H1 (cell line): ENCODE measurements at regions not wholly inside any gene's neighbourhood (a gene's known extent, or its start where the extent isn't known, plus 50 kb on each side); places are given as distances from the start of the nearest gene placed in this dataset.

Source experiments
- CTCF ChIA-PET: fragments of 300-600 bp; sonication (Branson Sonifier 250); formaldehyde crosslinking; loops from one replicate; lab custom pipeline; 2021; ENCODE audit not compliant: partially characterized antibody; lab: Charles Lee
- POLR2A ChIA-PET: fragments of 300-600 bp; sonication (Branson Sonifier 250); formaldehyde crosslinking; loops from one replicate; lab custom pipeline; 2021; ENCODE audit warnings: inconsistent platforms; ENCODE audit not compliant: partially characterized antibody; lab: Charles Lee
- DNase-seq, 2 experiments: peaks; one replicate each; pipeline versions ENCODE4 v3.0.0 to v3.0.0-alpha.2; 2010 to 2022; ENCODE audit warnings: low spot score in 2 of 2, low read depth in 1 of 2, mixed read lengths in 1 of 2
- FAIRE-seq: peaks from 2 replicates; lab custom pipeline; 2011; peaks lifted over from hg19 to GRCh38; lab: Jason Lieb, UNC
- H2AFZ ChIP-seq: 2 replicates; pipeline ENCODE4 v1.8.1; 2012; ENCODE audit warnings: low read length, inconsistent platforms
- H2AK5ac ChIP-seq: 2 replicates; pipeline ENCODE4 v1.6.1; 2013; ENCODE audit warnings: low read depth, low read length
- H2BK120ac ChIP-seq: replicated peaks from 2 replicates; pipeline ENCODE3; 2013; ENCODE audit warnings: low read depth, low read length, inconsistent platforms
- H2BK12ac ChIP-seq: 2 replicates; pipeline ENCODE4 v1.6.1; 2013; ENCODE audit warnings: low read depth, low read length
- H2BK15ac ChIP-seq: 2 replicates; pipeline ENCODE4 v1.6.1; 2013; ENCODE audit warnings: low read length
- H2BK20ac ChIP-seq: 2 replicates; pipeline ENCODE4 v1.6.1; 2013; ENCODE audit warnings: low read length
- H2BK5ac ChIP-seq: 2 replicates; pipeline ENCODE4 v1.6.1; 2013; ENCODE audit warnings: low read depth, low read length
- H3K14ac ChIP-seq: 2 replicates; pipeline ENCODE4 v1.6.1; 2013; ENCODE audit warnings: inconsistent platforms; ENCODE audit not compliant: insufficient read length
- H3K18ac ChIP-seq: 2 replicates; pipeline ENCODE4 v1.6.1; 2013; ENCODE audit warnings: low read length; ENCODE audit errors: extremely low read depth
- H3K23ac ChIP-seq: 2 replicates; pipeline ENCODE4 v1.6.1; 2013; ENCODE audit warnings: inconsistent platforms; ENCODE audit not compliant: insufficient read length
- H3K23me2 ChIP-seq: 2 replicates; pipeline ENCODE4 v1.6.1; 2013; ENCODE audit warnings: low read depth, low read length
- H3K27ac ChIP-seq: 2 replicates; pipeline ENCODE4 v1.6.1; 2011; ENCODE audit warnings: low read depth, low read length, inconsistent platforms
- H3K27me3 ChIP-seq, 4 experiments: replicated peaks in 1 of 4; 1 replicate in 1 of 4; 2 replicates in 3 of 4; pipeline versions ENCODE4 v1.6.1 to v1.8.1; 2011 to 2013; ENCODE audit warnings: low read length in 3 of 4, mild to moderate bottlenecking in 3 of 4, inconsistent platforms in 2 of 4, mixed read lengths in 2 of 4, moderate library complexity in 1 of 4; ENCODE audit not compliant: control insufficient read depth in 3 of 4, insufficient read depth in 3 of 4; ENCODE audit errors: extremely low read depth in 1 of 4
- H3K36me3 ChIP-seq, 4 experiments: 2 replicates each; pipeline versions ENCODE4 v1.6.1 to v1.8.1; 2011 to 2013; ENCODE audit warnings: mild to moderate bottlenecking in 4 of 4, low read length in 3 of 4, moderate library complexity in 2 of 4, control low read depth in 1 of 4, inconsistent platforms in 1 of 4; ENCODE audit not compliant: insufficient read depth in 4 of 4, control insufficient read depth in 2 of 4
- H3K4ac ChIP-seq: replicated peaks from 2 replicates; pipeline ENCODE3; 2013; ENCODE audit warnings: low read length, low read depth, mixed read lengths, inconsistent platforms; ENCODE audit not compliant: insufficient read length
- H3K4me1 ChIP-seq, 4 experiments: replicated peaks in 1 of 4; 1 replicate in 1 of 4; 2 replicates in 3 of 4; pipeline versions ENCODE4 v1.6.1 to v1.8.1; 2011 to 2013; ENCODE audit warnings: low read length in 3 of 4, inconsistent platforms in 2 of 4, mixed read lengths in 1 of 4; ENCODE audit not compliant: insufficient read depth in 4 of 4, control insufficient read depth in 3 of 4
- H3K4me2 ChIP-seq, 2 experiments: 2 replicates each; pipeline versions ENCODE4 v1.6.1 to v1.8.1; 2011 to 2013; ENCODE audit warnings: low read depth in 2 of 2, low read length in 2 of 2, control low read depth in 1 of 2, inconsistent platforms in 1 of 2, mild to moderate bottlenecking in 1 of 2; ENCODE audit not compliant: insufficient read depth in 1 of 2
- H3K4me3 ChIP-seq, 4 experiments: fragments of 200-600, 300-600 bp in 1 of 4; sonication (generic), shearing (Covaris generic), sonication (Bioruptor Twin) in 1 of 4; 2 replicates each; pipeline versions ENCODE4 v1.5.1 to v1.8.1; 2011 to 2016; ENCODE audit warnings: low read length in 4 of 4, low read depth in 3 of 4, control low read depth in 2 of 4, inconsistent platforms in 2 of 4, mild to moderate bottlenecking in 2 of 4, mixed read lengths in 1 of 4, moderate library complexity in 1 of 4; ENCODE audit not compliant: insufficient read depth in 2 of 4; ENCODE audit errors: extremely low read depth in 1 of 4
- H3K56ac ChIP-seq: replicated peaks from 2 replicates; pipeline ENCODE3; 2013; ENCODE audit warnings: low read depth, mild to moderate bottlenecking, mixed read lengths, low read length, inconsistent platforms; ENCODE audit not compliant: insufficient read length
- H3K79me1 ChIP-seq: 2 replicates; pipeline ENCODE4 v1.6.1; 2013; ENCODE audit warnings: low read depth, low read length, control low read depth
- H3K79me2 ChIP-seq, 2 experiments: 2 replicates each; pipeline versions ENCODE4 v1.6.1 to v1.8.1; 2012 to 2013; ENCODE audit warnings: low read length in 2 of 2, mild to moderate bottlenecking in 2 of 2, inconsistent platforms in 1 of 2; ENCODE audit not compliant: insufficient read depth in 2 of 2, control insufficient read depth in 1 of 2
- H3K9ac ChIP-seq, 4 experiments: replicated peaks in 1 of 4; 1 replicate in 1 of 4; 2 replicates in 3 of 4; pipeline versions ENCODE4 v1.6.1 to v1.8.1; 2011 to 2013; ENCODE audit warnings: low read depth in 3 of 4, low read length in 3 of 4, control low read depth in 2 of 4, mild to moderate bottlenecking in 2 of 4, moderate library complexity in 2 of 4, inconsistent platforms in 1 of 4; ENCODE audit errors: extremely low read depth in 1 of 4
- H3K9me3 ChIP-seq, 2 experiments: 2 replicates each; pipeline versions ENCODE4 v1.6.1 to v1.8.1; 2012 to 2013; ENCODE audit warnings: mild to moderate bottlenecking in 2 of 2, moderate library complexity in 2 of 2, control low read depth in 1 of 2, inconsistent platforms in 1 of 2, low read depth in 1 of 2, low read length in 1 of 2, mixed read lengths in 1 of 2; ENCODE audit not compliant: insufficient read depth in 2 of 2
- H4K20me1 ChIP-seq, 2 experiments: replicated peaks in 1 of 2; 2 replicates each; pipeline versions ENCODE3 to v1.8.1; 2011 to 2013; ENCODE audit warnings: inconsistent platforms in 2 of 2, low read length in 2 of 2, mild to moderate bottlenecking in 1 of 2; ENCODE audit not compliant: insufficient read depth in 2 of 2, control insufficient read depth in 1 of 2
- H4K5ac ChIP-seq: 2 replicates; pipeline ENCODE4 v1.6.1; 2013; ENCODE audit warnings: low read length, low read depth, mixed read lengths, inconsistent platforms; ENCODE audit not compliant: insufficient read length
- H4K8ac ChIP-seq: 2 replicates; pipeline ENCODE4 v1.8.0; 2013; ENCODE audit warnings: mild to moderate bottlenecking, moderate library complexity, low read length, inconsistent platforms; ENCODE audit not compliant: insufficient read depth; ENCODE audit errors: extremely low read depth
- H4K91ac ChIP-seq: replicated peaks from 2 replicates; pipeline ENCODE3; 2013; ENCODE audit warnings: low read length, mixed read lengths, inconsistent platforms; ENCODE audit not compliant: insufficient read length
- ASH2L ChIP-seq: fragments of 200-600, 300-600 bp; sonication (generic); IDR thresholded peaks from one replicate; pipeline ENCODE4 v1.7.1; 2017; ENCODE audit warnings: low read length
- BCL11A ChIP-seq, 2 experiments: IDR thresholded peaks; one replicate each; pipeline ENCODE4 v1.6.1; 2011; ENCODE audit warnings: low read depth in 2 of 2, low read length in 2 of 2, mild to moderate bottlenecking in 2 of 2
- BRCA1 ChIP-seq: IDR thresholded peaks from 2 replicates; pipeline ENCODE4 v1.6.1; 2012; ENCODE audit warnings: low read depth, low read length, improper control_type of control experiment
- CHD2 ChIP-seq: IDR thresholded peaks from 2 replicates; pipeline ENCODE4 v1.6.1; 2012; ENCODE audit warnings: low read length, improper control_type of control experiment
- CREB1 ChIP-seq: IDR thresholded peaks from 2 replicates; pipeline ENCODE4 v1.6.1; 2012; ENCODE audit warnings: inconsistent platforms
- EP300 ChIP-seq, 2 experiments: IDR thresholded peaks; 1 replicate in 1 of 2; 2 replicates in 1 of 2; pipeline ENCODE4 v1.6.1; 2011 to 2012; ENCODE audit warnings: low read depth in 2 of 2, low read length in 2 of 2, mild to moderate bottlenecking in 2 of 2, borderline replicate concordance in 1 of 2, inconsistent platforms in 1 of 2, moderate library complexity in 1 of 2
- HDAC6 ChIP-seq: IDR thresholded peaks from one replicate; pipeline ENCODE4 v1.7.1; 2012; ENCODE audit warnings: low read depth, mild to moderate bottlenecking, inconsistent platforms, low read length, moderate library complexity
- JUN ChIP-seq: IDR thresholded peaks from 2 replicates; pipeline ENCODE4 v1.6.1; 2011; ENCODE audit warnings: low read depth, mild to moderate bottlenecking, improper control_type of control experiment, low read length
- RBBP5 ChIP-seq: IDR thresholded peaks from 2 replicates; pipeline ENCODE4 v1.7.1; 2012; ENCODE audit warnings: low read depth, mild to moderate bottlenecking, inconsistent platforms, low read length, moderate library complexity, borderline replicate concordance
- RNF2 ChIP-seq: fragments of 200-900, 300-1000 bp; sonication (generic); IDR thresholded peaks from 2 replicates; pipeline ENCODE4 v1.7.1; 2016; ENCODE audit warnings: borderline replicate concordance, low read depth, mild to moderate bottlenecking, antibody characterized with exemption, low read length; ENCODE audit not compliant: poor library complexity, severe bottlenecking; ENCODE audit errors: missing control alignments
- SIRT6 ChIP-seq: IDR thresholded peaks from one replicate; pipeline ENCODE4 v1.7.1; 2012; ENCODE audit warnings: low read length, inconsistent platforms
- SIX5 ChIP-seq: IDR thresholded peaks from 2 replicates; pipeline ENCODE4 v1.6.1; 2011; ENCODE audit warnings: mild to moderate bottlenecking, low read depth, low read length
- ZNF274 ChIP-seq: IDR thresholded peaks from 2 replicates; pipeline ENCODE4 v1.7.0; 2012; ENCODE audit warnings: low read length, borderline replicate concordance; ENCODE audit errors: extremely low read depth
- WGBS, 2 experiments: shearing (Covaris generic) in 1 of 2; methylation state at CpG; one replicate each; pipeline versions ENCODE4 v1.1.6 to v1.1.7; 2013 to 2015; ENCODE audit warnings: low lambda C conversion rate in 2 of 2, mixed read lengths in 2 of 2, inconsistent platforms in 1 of 2, low coverage in 1 of 2, missing lambda C conversion rate in 1 of 2; ENCODE audit not compliant: insufficient replicate concordance in 2 of 2, insufficient coverage in 1 of 2, insufficient read length in 1 of 2; ENCODE audit errors: extremely low coverage in 1 of 2, missing lambda C conversion rate in 1 of 2; 5-methylcytosine and 5-hydroxymethylcytosine counted together

- no peaks in the 10 kb centered on the region for H3K23me2 ChIP-seq
- H2AFZ ChIP-seq: no peak overlapping the region
- peaks cover 0 to 1% (median 0%) of the 10 kb centered on the region in 4 experiments; a peak in 1 of 7 replicates for H3K27me3 ChIP-seq
- H4K91ac ChIP-seq: no peak overlapping the region
- no peaks in the 10 kb centered on the region for H3K36me3 ChIP-seq
- no peak overlapping the region for H4K8ac ChIP-seq
- no peak overlapping the region for H3K14ac ChIP-seq
- no peak for FAIRE-seq
- H3K4ac ChIP-seq: no peak overlapping the region
- no peak overlapping the region for H3K56ac ChIP-seq
- H3K4me1 ChIP-seq: no peaks in the 10 kb centered on the region
- CTCF ChIA-PET: interaction anchor here (0.7 kb wide), 1 partner anchor 59 kb away, joined by 3 read pairs; no protein-coding TSS in a partner anchor
- WGBS, 2 experiments: 87% methylated on average over 2 of the region's 2 CpGs; no CpG with 5 or more reads in 1 of the 2 experiments
- POLR2A ChIA-PET: no interaction called here
- no peaks in the 10 kb centered on the region for H3K9me3 ChIP-seq
- H2BK15ac ChIP-seq: no peak overlapping the region
- no peak overlapping the region for H3K18ac ChIP-seq
- H3K23ac ChIP-seq: no peak overlapping the region
- H2BK20ac ChIP-seq: no peak overlapping the region
- no peak overlapping the region for H2BK12ac ChIP-seq
- H4K5ac ChIP-seq: no peak overlapping the region
- DNase-seq: no peak
- no peak overlapping the region for H3K4me3 ChIP-seq
- no peak overlapping the region for H3K4me2 ChIP-seq
- H4K20me1 ChIP-seq: no peaks in the 10 kb centered on the region
- H3K9ac ChIP-seq: no peak overlapping the region
- H2BK120ac ChIP-seq: no peak overlapping the region
- no peak overlapping the region for H2AK5ac ChIP-seq
- H3K79me2 ChIP-seq: no peaks in the 10 kb centered on the region
- H2BK5ac ChIP-seq: no peak overlapping the region
- no peaks in the 10 kb centered on the region for H3K79me1 ChIP-seq
- H3K27ac ChIP-seq: no peak overlapping the region
- TF ChIP-seq SIX5 (no peak), BRCA1 (no peak), JUN (no peak), RBBP5 (no peak), HDAC6 (no peak), BCL11A (IDR thresholded peaks at IDR 0.05; ENCODE audit: low read depth in 2 of 2, low read length in 2 of 2) (no peak), CHD2 (no peak), SIRT6 (no peak), RNF2 (no peak), ASH2L (no peak), CREB1 (no peak), EP300 (IDR thresholded peaks at IDR 0.05; ENCODE audit: borderline replicate concordance in 1 of 2, low read depth in 2 of 2, low read length in 2 of 2) (no peak), ZNF274 (no peak)
Observed at GRCh38 chr6:9233226-9233625, 797.9 kb upstream of the SLC35B3 start.
